H1 (cell line): ENCODE measurements at regions not wholly inside any gene's neighbourhood (a gene's known extent, or its start where the extent isn't known, plus 50 kb on each side); places are given as distances from the start of the nearest gene placed in this dataset.

Experiments
- CTCF ChIA-PET: fragments of 300-600 bp; sonication (Branson Sonifier 250); formaldehyde crosslinking; loops from one replicate; lab custom pipeline; 2021; ENCODE audit not compliant: partially characterized antibody; lab: Charles Lee
- POLR2A ChIA-PET: fragments of 300-600 bp; sonication (Branson Sonifier 250); formaldehyde crosslinking; loops from one replicate; lab custom pipeline; 2021; ENCODE audit warnings: inconsistent platforms; ENCODE audit not compliant: partially characterized antibody; lab: Charles Lee
- DNase-seq, 2 experiments: peaks; one replicate each; pipeline versions ENCODE4 v3.0.0 to v3.0.0-alpha.2; 2010 to 2022; ENCODE audit warnings: low spot score in 2 of 2, low read depth in 1 of 2, mixed read lengths in 1 of 2
- FAIRE-seq: peaks from 2 replicates; lab custom pipeline; 2011; peaks lifted over from hg19 to GRCh38; lab: Jason Lieb, UNC
- H2AFZ ChIP-seq: 2 replicates; pipeline ENCODE4 v1.8.1; 2012; ENCODE audit warnings: low read length, inconsistent platforms
- H2AK5ac ChIP-seq: 2 replicates; pipeline ENCODE4 v1.6.1; 2013; ENCODE audit warnings: low read depth, low read length
- H2BK120ac ChIP-seq: replicated peaks from 2 replicates; pipeline ENCODE3; 2013; ENCODE audit warnings: low read depth, low read length, inconsistent platforms
- H2BK12ac ChIP-seq: 2 replicates; pipeline ENCODE4 v1.6.1; 2013; ENCODE audit warnings: low read depth, low read length
- H2BK15ac ChIP-seq: 2 replicates; pipeline ENCODE4 v1.6.1; 2013; ENCODE audit warnings: low read length
- H2BK20ac ChIP-seq: 2 replicates; pipeline ENCODE4 v1.6.1; 2013; ENCODE audit warnings: low read length
- H2BK5ac ChIP-seq: 2 replicates; pipeline ENCODE4 v1.6.1; 2013; ENCODE audit warnings: low read depth, low read length
- H3K14ac ChIP-seq: 2 replicates; pipeline ENCODE4 v1.6.1; 2013; ENCODE audit warnings: inconsistent platforms; ENCODE audit not compliant: insufficient read length
- H3K18ac ChIP-seq: 2 replicates; pipeline ENCODE4 v1.6.1; 2013; ENCODE audit warnings: low read length; ENCODE audit errors: extremely low read depth
- H3K23ac ChIP-seq: 2 replicates; pipeline ENCODE4 v1.6.1; 2013; ENCODE audit warnings: inconsistent platforms; ENCODE audit not compliant: insufficient read length
- H3K23me2 ChIP-seq: 2 replicates; pipeline ENCODE4 v1.6.1; 2013; ENCODE audit warnings: low read depth, low read length
- H3K27ac ChIP-seq: 2 replicates; pipeline ENCODE4 v1.6.1; 2011; ENCODE audit warnings: low read depth, low read length, inconsistent platforms
- H3K27me3 ChIP-seq, 4 experiments: replicated peaks in 1 of 4; 1 replicate in 1 of 4; 2 replicates in 3 of 4; pipeline versions ENCODE4 v1.6.1 to v1.8.1; 2011 to 2013; ENCODE audit warnings: low read length in 3 of 4, mild to moderate bottlenecking in 3 of 4, inconsistent platforms in 2 of 4, mixed read lengths in 2 of 4, moderate library complexity in 1 of 4; ENCODE audit not compliant: control insufficient read depth in 3 of 4, insufficient read depth in 3 of 4; ENCODE audit errors: extremely low read depth in 1 of 4
- H3K36me3 ChIP-seq, 4 experiments: 2 replicates each; pipeline versions ENCODE4 v1.6.1 to v1.8.1; 2011 to 2013; ENCODE audit warnings: mild to moderate bottlenecking in 4 of 4, low read length in 3 of 4, moderate library complexity in 2 of 4, control low read depth in 1 of 4, inconsistent platforms in 1 of 4; ENCODE audit not compliant: insufficient read depth in 4 of 4, control insufficient read depth in 2 of 4
- H3K4ac ChIP-seq: replicated peaks from 2 replicates; pipeline ENCODE3; 2013; ENCODE audit warnings: low read length, low read depth, mixed read lengths, inconsistent platforms; ENCODE audit not compliant: insufficient read length
- H3K4me1 ChIP-seq, 4 experiments: replicated peaks in 1 of 4; 1 replicate in 1 of 4; 2 replicates in 3 of 4; pipeline versions ENCODE4 v1.6.1 to v1.8.1; 2011 to 2013; ENCODE audit warnings: low read length in 3 of 4, inconsistent platforms in 2 of 4, mixed read lengths in 1 of 4; ENCODE audit not compliant: insufficient read depth in 4 of 4, control insufficient read depth in 3 of 4
- H3K4me2 ChIP-seq, 2 experiments: 2 replicates each; pipeline versions ENCODE4 v1.6.1 to v1.8.1; 2011 to 2013; ENCODE audit warnings: low read depth in 2 of 2, low read length in 2 of 2, control low read depth in 1 of 2, inconsistent platforms in 1 of 2, mild to moderate bottlenecking in 1 of 2; ENCODE audit not compliant: insufficient read depth in 1 of 2
- H3K4me3 ChIP-seq, 4 experiments: fragments of 200-600, 300-600 bp in 1 of 4; sonication (generic), shearing (Covaris generic), sonication (Bioruptor Twin) in 1 of 4; 2 replicates each; pipeline versions ENCODE4 v1.5.1 to v1.8.1; 2011 to 2016; ENCODE audit warnings: low read length in 4 of 4, low read depth in 3 of 4, control low read depth in 2 of 4, inconsistent platforms in 2 of 4, mild to moderate bottlenecking in 2 of 4, mixed read lengths in 1 of 4, moderate library complexity in 1 of 4; ENCODE audit not compliant: insufficient read depth in 2 of 4; ENCODE audit errors: extremely low read depth in 1 of 4
- H3K56ac ChIP-seq: replicated peaks from 2 replicates; pipeline ENCODE3; 2013; ENCODE audit warnings: low read depth, mild to moderate bottlenecking, mixed read lengths, low read length, inconsistent platforms; ENCODE audit not compliant: insufficient read length
- H3K79me1 ChIP-seq: 2 replicates; pipeline ENCODE4 v1.6.1; 2013; ENCODE audit warnings: low read depth, low read length, control low read depth
- H3K79me2 ChIP-seq, 2 experiments: 2 replicates each; pipeline versions ENCODE4 v1.6.1 to v1.8.1; 2012 to 2013; ENCODE audit warnings: low read length in 2 of 2, mild to moderate bottlenecking in 2 of 2, inconsistent platforms in 1 of 2; ENCODE audit not compliant: insufficient read depth in 2 of 2, control insufficient read depth in 1 of 2
- H3K9ac ChIP-seq, 4 experiments: replicated peaks in 1 of 4; 1 replicate in 1 of 4; 2 replicates in 3 of 4; pipeline versions ENCODE4 v1.6.1 to v1.8.1; 2011 to 2013; ENCODE audit warnings: low read depth in 3 of 4, low read length in 3 of 4, control low read depth in 2 of 4, mild to moderate bottlenecking in 2 of 4, moderate library complexity in 2 of 4, inconsistent platforms in 1 of 4; ENCODE audit errors: extremely low read depth in 1 of 4
- H3K9me3 ChIP-seq, 2 experiments: 2 replicates each; pipeline versions ENCODE4 v1.6.1 to v1.8.1; 2012 to 2013; ENCODE audit warnings: mild to moderate bottlenecking in 2 of 2, moderate library complexity in 2 of 2, control low read depth in 1 of 2, inconsistent platforms in 1 of 2, low read depth in 1 of 2, low read length in 1 of 2, mixed read lengths in 1 of 2; ENCODE audit not compliant: insufficient read depth in 2 of 2
- H4K20me1 ChIP-seq, 2 experiments: replicated peaks in 1 of 2; 2 replicates each; pipeline versions ENCODE3 to v1.8.1; 2011 to 2013; ENCODE audit warnings: inconsistent platforms in 2 of 2, low read length in 2 of 2, mild to moderate bottlenecking in 1 of 2; ENCODE audit not compliant: insufficient read depth in 2 of 2, control insufficient read depth in 1 of 2
- H4K5ac ChIP-seq: 2 replicates; pipeline ENCODE4 v1.6.1; 2013; ENCODE audit warnings: low read length, low read depth, mixed read lengths, inconsistent platforms; ENCODE audit not compliant: insufficient read length
- H4K8ac ChIP-seq: 2 replicates; pipeline ENCODE4 v1.8.0; 2013; ENCODE audit warnings: mild to moderate bottlenecking, moderate library complexity, low read length, inconsistent platforms; ENCODE audit not compliant: insufficient read depth; ENCODE audit errors: extremely low read depth
- H4K91ac ChIP-seq: replicated peaks from 2 replicates; pipeline ENCODE3; 2013; ENCODE audit warnings: low read length, mixed read lengths, inconsistent platforms; ENCODE audit not compliant: insufficient read length
- ATF3 ChIP-seq: IDR thresholded peaks from 2 replicates; pipeline ENCODE4 v1.6.1; 2011; ENCODE audit warnings: low read depth, mild to moderate bottlenecking, low read length; ENCODE audit not compliant: insufficient read depth
- BACH1 ChIP-seq: IDR thresholded peaks from 2 replicates; pipeline ENCODE4 v1.6.1; 2012; ENCODE audit warnings: low read length, improper control_type of control experiment
- CEBPB ChIP-seq: IDR thresholded peaks from 2 replicates; pipeline ENCODE4 v1.6.1; 2012; ENCODE audit warnings: low read depth, low read length
- CREB1 ChIP-seq: IDR thresholded peaks from 2 replicates; pipeline ENCODE4 v1.6.1; 2012; ENCODE audit warnings: inconsistent platforms
- HDAC2 ChIP-seq, 2 experiments: fragments of 300-600 bp in 1 of 2; sonication (generic) in 1 of 2; IDR thresholded peaks; 2 replicates each; pipeline ENCODE4 v1.6.1; 2011 to 2012; ENCODE audit warnings: low read depth in 2 of 2, low read length in 2 of 2, mild to moderate bottlenecking in 2 of 2, moderate library complexity in 2 of 2, borderline replicate concordance in 1 of 2, inconsistent platforms in 1 of 2
- HDAC6 ChIP-seq: IDR thresholded peaks from one replicate; pipeline ENCODE4 v1.7.1; 2012; ENCODE audit warnings: low read depth, mild to moderate bottlenecking, inconsistent platforms, low read length, moderate library complexity
- JUND ChIP-seq: IDR thresholded peaks from 2 replicates; pipeline ENCODE4 v1.6.1; 2011; ENCODE audit warnings: mild to moderate bottlenecking, improper control_type of control experiment, low read length
- KDM1A ChIP-seq: fragments of 200-600, 300-600 bp; sonication (generic); IDR thresholded peaks from 2 replicates; pipeline ENCODE4 v1.7.1; 2016; ENCODE audit warnings: mild to moderate bottlenecking, low read length, borderline replicate concordance
- MAFK ChIP-seq: IDR thresholded peaks from 2 replicates; pipeline ENCODE4 v1.6.1; 2012; ENCODE audit warnings: low read depth, mild to moderate bottlenecking, improper control_type of control experiment, low read length
- POLR2AphosphoS5 ChIP-seq: IDR thresholded peaks from 2 replicates; pipeline ENCODE4 v1.6.1; 2011; ENCODE audit warnings: low read depth, low read length
- SIX5 ChIP-seq: IDR thresholded peaks from 2 replicates; pipeline ENCODE4 v1.6.1; 2011; ENCODE audit warnings: mild to moderate bottlenecking, low read depth, low read length
- SP4 ChIP-seq: IDR thresholded peaks from 2 replicates; pipeline ENCODE4 v1.6.1; 2012; ENCODE audit warnings: low read length, inconsistent platforms
- TAF1 ChIP-seq: IDR thresholded peaks from 2 replicates; pipeline ENCODE4 v1.6.1; 2011; ENCODE audit warnings: mild to moderate bottlenecking, low read depth, low read length
- TCF12 ChIP-seq: IDR thresholded peaks from 2 replicates; pipeline ENCODE4 v1.6.1; 2011; ENCODE audit warnings: low read depth, mild to moderate bottlenecking, low read length
- TEAD4 ChIP-seq: IDR thresholded peaks from 2 replicates; pipeline ENCODE4 v1.6.1; 2012; ENCODE audit warnings: low read depth, low read length, inconsistent platforms, mixed read lengths
- YY1 ChIP-seq: IDR thresholded peaks from 2 replicates; pipeline ENCODE4 v1.6.1; 2011; ENCODE audit warnings: low read depth, mild to moderate bottlenecking, low read length
- WGBS, 2 experiments: shearing (Covaris generic) in 1 of 2; methylation state at CpG; one replicate each; pipeline versions ENCODE4 v1.1.6 to v1.1.7; 2013 to 2015; ENCODE audit warnings: low lambda C conversion rate in 2 of 2, mixed read lengths in 2 of 2, inconsistent platforms in 1 of 2, low coverage in 1 of 2, missing lambda C conversion rate in 1 of 2; ENCODE audit not compliant: insufficient replicate concordance in 2 of 2, insufficient coverage in 1 of 2, insufficient read length in 1 of 2; ENCODE audit errors: extremely low coverage in 1 of 2, missing lambda C conversion rate in 1 of 2; 5-methylcytosine and 5-hydroxymethylcytosine counted together

GRCh38 chr4:124017185-124017785 lies 620.7 kb downstream of the SPRY1 start:
- no peak overlapping the region for H3K9ac ChIP-seq
- no peak overlapping the region for H4K91ac ChIP-seq
- H3K27ac ChIP-seq: no peak overlapping the region
- no peaks in the 10 kb centered on the region for H3K79me2 ChIP-seq
- no peak overlapping the region for H3K4ac ChIP-seq
- no peak overlapping the region for H3K14ac ChIP-seq
- no peak overlapping the region for H4K5ac ChIP-seq
- H3K23me2 ChIP-seq: no peaks in the 10 kb centered on the region
- H3K23ac ChIP-seq: no peak overlapping the region
- no peak overlapping the region for H2AFZ ChIP-seq
- H3K36me3 ChIP-seq: no peaks in the 10 kb centered on the region
- H3K9me3 ChIP-seq: no peaks in the 10 kb centered on the region
- no peak overlapping the region for H2BK120ac ChIP-seq
- no peaks in the 10 kb centered on the region for H3K79me1 ChIP-seq
- POLR2A ChIA-PET: no interaction called here
- no peak overlapping the region for H2BK15ac ChIP-seq
- H2BK5ac ChIP-seq: no peak overlapping the region
- H3K27me3 ChIP-seq: no peaks in the 10 kb centered on the region
- H3K4me1 ChIP-seq: no peaks in the 10 kb centered on the region
- CTCF ChIA-PET: interaction anchor here (0.6 to 1.4 kb wide), 3 partner anchors 11 to 453 kb away, joined by 3 to 4 read pairs (median 3); no protein-coding TSS in a partner anchor
- no peak overlapping the region for H2AK5ac ChIP-seq
- H4K20me1 ChIP-seq: no peaks in the 10 kb centered on the region
- H2BK20ac ChIP-seq: 0 out of 2 replicates have a peak overlapping the region, but pooled peaks have one; percentile 9
- H3K56ac ChIP-seq: no peak overlapping the region
- no peak overlapping the region for H3K18ac ChIP-seq
- WGBS, 2 experiments: 94% methylated on average over 8 of the region's 8 CpGs; no CpG with 5 or more reads in 1 of the 2 experiments
- no peak overlapping the region for H4K8ac ChIP-seq
- no peak for DNase-seq
- FAIRE-seq: no peak
- no peak overlapping the region for H2BK12ac ChIP-seq
- H3K4me2 ChIP-seq: no peak overlapping the region
- H3K4me3 ChIP-seq: no peak overlapping the region
- TF ChIP-seq TAF1: no peak
- TF ChIP-seq TEAD4: no peak
- TF ChIP-seq BACH1: no peak
- no peak for TF ChIP-seq ATF3
- TF ChIP-seq POLR2AphosphoS5: no peak
- TF ChIP-seq HDAC2 (IDR thresholded peaks at IDR 0.05; ENCODE audit: borderline replicate concordance in 1 of 2, low read depth in 2 of 2, low read length in 2 of 2): no peak
- no peak for TF ChIP-seq HDAC6
- no peak for TF ChIP-seq KDM1A
- no peak for TF ChIP-seq TCF12
- TF ChIP-seq CEBPB: no peak
- no peak for TF ChIP-seq MAFK
- no peak for TF ChIP-seq YY1
- no peak for TF ChIP-seq SIX5
- TF ChIP-seq SP4: no peak
- no peak for TF ChIP-seq CREB1
- no peak for TF ChIP-seq JUND
